ENCODE measurements at regions not wholly inside any gene's neighbourhood (a gene's known extent, or its start where the extent isn't known, plus 50 kb on each side); places are given as distances from the start of the nearest gene placed in this dataset.

DNA sequence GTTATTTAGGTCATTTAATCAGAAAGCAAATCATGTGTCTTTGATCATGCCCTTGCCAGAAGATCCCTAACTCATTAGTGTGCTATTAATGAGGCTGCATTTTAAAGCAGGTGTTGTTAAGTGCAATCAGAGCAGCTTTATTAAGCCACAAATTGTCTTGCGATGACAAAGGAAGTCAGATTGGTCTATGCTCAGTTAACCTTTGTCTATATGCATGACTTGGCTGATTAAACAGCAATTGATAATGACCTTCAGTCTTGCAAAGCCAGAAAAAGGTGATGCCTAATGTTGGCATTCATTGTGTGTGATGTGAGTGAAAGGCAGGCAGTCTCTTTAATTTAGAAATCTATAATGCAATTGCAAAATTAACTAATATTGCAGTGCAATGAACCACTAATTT, 166.9 kb downstream of the RND3 start:
- no peak overlapping the region for H3K4me3 ChIP-seq (ENCODE audit: low read depth in 2 of 2, low read length in 2 of 2)
- H3K27ac ChIP-seq (ENCODE audit: low read length): no peak overlapping the region
- ChIA-PET CTCF (no interaction called here), POLR2A (no interaction called here)
- TF ChIP-seq TCF7L2 (IDR thresholded peaks at IDR 0.05; ENCODE audit: low read depth, low read length): no peak
- TF ChIP-seq, protein P1, sequence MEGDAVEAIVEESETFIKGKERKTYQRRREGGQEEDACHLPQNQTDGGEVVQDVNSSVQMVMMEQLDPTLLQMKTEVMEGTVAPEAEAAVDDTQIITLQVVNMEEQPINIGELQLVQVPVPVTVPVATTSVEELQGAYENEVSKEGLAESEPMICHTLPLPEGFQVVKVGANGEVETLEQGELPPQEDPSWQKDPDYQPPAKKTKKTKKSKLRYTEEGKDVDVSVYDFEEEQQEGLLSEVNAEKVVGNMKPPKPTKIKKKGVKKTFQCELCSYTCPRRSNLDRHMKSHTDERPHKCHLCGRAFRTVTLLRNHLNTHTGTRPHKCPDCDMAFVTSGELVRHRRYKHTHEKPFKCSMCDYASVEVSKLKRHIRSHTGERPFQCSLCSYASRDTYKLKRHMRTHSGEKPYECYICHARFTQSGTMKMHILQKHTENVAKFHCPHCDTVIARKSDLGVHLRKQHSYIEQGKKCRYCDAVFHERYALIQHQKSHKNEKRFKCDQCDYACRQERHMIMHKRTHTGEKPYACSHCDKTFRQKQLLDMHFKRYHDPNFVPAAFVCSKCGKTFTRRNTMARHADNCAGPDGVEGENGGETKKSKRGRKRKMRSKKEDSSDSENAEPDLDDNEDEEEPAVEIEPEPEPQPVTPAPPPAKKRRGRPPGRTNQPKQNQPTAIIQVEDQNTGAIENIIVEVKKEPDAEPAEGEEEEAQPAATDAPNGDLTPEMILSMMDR (IDR thresholded peaks at IDR 0.05): no peak
- TF ChIP-seq, protein P2, sequence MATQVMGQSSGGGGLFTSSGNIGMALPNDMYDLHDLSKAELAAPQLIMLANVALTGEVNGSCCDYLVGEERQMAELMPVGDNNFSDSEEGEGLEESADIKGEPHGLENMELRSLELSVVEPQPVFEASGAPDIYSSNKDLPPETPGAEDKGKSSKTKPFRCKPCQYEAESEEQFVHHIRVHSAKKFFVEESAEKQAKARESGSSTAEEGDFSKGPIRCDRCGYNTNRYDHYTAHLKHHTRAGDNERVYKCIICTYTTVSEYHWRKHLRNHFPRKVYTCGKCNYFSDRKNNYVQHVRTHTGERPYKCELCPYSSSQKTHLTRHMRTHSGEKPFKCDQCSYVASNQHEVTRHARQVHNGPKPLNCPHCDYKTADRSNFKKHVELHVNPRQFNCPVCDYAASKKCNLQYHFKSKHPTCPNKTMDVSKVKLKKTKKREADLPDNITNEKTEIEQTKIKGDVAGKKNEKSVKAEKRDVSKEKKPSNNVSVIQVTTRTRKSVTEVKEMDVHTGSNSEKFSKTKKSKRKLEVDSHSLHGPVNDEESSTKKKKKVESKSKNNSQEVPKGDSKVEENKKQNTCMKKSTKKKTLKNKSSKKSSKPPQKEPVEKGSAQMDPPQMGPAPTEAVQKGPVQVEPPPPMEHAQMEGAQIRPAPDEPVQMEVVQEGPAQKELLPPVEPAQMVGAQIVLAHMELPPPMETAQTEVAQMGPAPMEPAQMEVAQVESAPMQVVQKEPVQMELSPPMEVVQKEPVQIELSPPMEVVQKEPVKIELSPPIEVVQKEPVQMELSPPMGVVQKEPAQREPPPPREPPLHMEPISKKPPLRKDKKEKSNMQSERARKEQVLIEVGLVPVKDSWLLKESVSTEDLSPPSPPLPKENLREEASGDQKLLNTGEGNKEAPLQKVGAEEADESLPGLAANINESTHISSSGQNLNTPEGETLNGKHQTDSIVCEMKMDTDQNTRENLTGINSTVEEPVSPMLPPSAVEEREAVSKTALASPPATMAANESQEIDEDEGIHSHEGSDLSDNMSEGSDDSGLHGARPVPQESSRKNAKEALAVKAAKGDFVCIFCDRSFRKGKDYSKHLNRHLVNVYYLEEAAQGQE (IDR thresholded peaks at IDR 0.05; ENCODE audit: insufficient read depth in 1 of 2, low read depth in 2 of 2, low read length in 1 of 2): no peak
- TF ChIP-seq POLR2AphosphoS5 (IDR thresholded peaks at IDR 0.05; ENCODE audit: low read depth, low read length): no peak
- no peak for TF ChIP-seq SIN3A (IDR thresholded peaks at IDR 0.05; ENCODE audit: borderline replicate concordance, insufficient read depth, low read depth, low read length)
- in situ Hi-C loops (cut with HindIII; ENCODE audit: low pct_unique_long_range_greater_than_20kb, low sequenced_read_pairs): no loop called here
- no peaks in the 10 kb centered on the region for H3K4me1 ChIP-seq (ENCODE audit: control insufficient read depth, insufficient read depth, low read length)
- intact Hi-C loops (cut with micrococcal nuclease; ENCODE audit: unreplicated experiment): no loop called here
- ATAC-seq (no peak), DNase-seq (ENCODE audit: low read depth, low spot score) (no peak)
- H3K9me3 ChIP-seq (ENCODE audit: control insufficient read depth, insufficient read depth, low read depth, low read length): no peaks in the 10 kb centered on the region
- no peaks in the 10 kb centered on the region for H3K36me3 ChIP-seq (ENCODE audit: control insufficient read depth, insufficient read depth, low read length)
- no peaks in the 10 kb centered on the region for H3K27me3 ChIP-seq (ENCODE audit: control insufficient read depth, insufficient read depth, low read length)
- no TSS peak for BruUV-seq (replicated peaks)

DNA sequence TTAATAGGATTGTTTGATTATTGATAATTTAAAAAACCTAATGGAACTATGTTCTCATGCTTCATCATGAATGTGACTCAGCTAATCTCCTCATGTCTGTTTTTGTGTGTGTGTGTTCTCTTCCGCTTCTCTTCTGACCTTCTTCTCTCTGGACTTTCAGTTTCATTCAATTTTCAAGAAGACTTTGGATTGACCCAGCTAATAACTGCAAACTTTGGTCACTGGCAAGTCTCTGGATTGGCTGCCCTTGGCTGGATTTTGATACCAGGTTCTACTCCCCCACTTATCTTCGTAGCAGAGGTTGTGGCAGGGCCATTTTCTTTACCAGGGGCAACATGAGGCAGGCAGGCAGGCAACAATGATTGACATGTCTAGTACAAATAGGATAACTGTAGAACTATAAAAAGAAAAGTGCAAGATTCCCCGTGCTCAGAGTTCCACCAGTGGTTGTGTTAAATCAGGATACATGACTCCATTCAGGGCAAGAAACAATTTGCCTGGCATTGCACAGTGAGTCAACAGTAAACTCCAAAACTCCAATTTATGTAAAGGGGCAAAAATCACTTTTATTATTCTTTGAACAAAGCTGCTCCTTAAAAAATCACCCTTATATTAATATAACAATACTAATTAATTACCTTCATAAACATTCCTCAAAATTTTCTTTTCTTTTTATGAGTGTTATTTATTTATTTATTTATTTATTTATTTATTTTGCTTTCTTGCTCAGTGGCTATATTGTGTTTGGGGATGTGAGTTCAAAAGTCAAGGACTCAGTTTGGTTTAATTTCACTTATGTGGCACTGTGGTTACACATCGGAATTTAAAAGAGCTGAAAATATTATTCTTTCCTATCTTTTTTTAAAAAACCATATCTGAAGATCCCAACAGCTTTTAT, 167.6 kb downstream of the RND3 start:
- ATAC-seq (no peak), DNase-seq (ENCODE audit: low read depth, low spot score) (no peak)
- ChIA-PET POLR2A (no interaction called here), CTCF (no interaction called here)
- TF ChIP-seq, protein P1 (IDR thresholded peaks at IDR 0.05): no peak
- no peak for TF ChIP-seq TCF7L2 (IDR thresholded peaks at IDR 0.05; ENCODE audit: low read depth, low read length)
- TF ChIP-seq POLR2AphosphoS5 (IDR thresholded peaks at IDR 0.05; ENCODE audit: low read depth, low read length): no peak
- no peak for TF ChIP-seq SIN3A (IDR thresholded peaks at IDR 0.05; ENCODE audit: borderline replicate concordance, insufficient read depth, low read depth, low read length)
- TF ChIP-seq, protein P2 (IDR thresholded peaks at IDR 0.05; ENCODE audit: insufficient read depth in 1 of 2, low read depth in 2 of 2, low read length in 1 of 2): no peak
- Histone ChIP-seq H3K4me1 (ENCODE audit: control insufficient read depth, insufficient read depth, low read length) (no peaks in the 10 kb centered on the region), H3K27me3 (ENCODE audit: control insufficient read depth, insufficient read depth, low read length) (no peaks in the 10 kb centered on the region), H3K36me3 (ENCODE audit: control insufficient read depth, insufficient read depth, low read length) (no peaks in the 10 kb centered on the region), H3K27ac (ENCODE audit: low read length) (no peak overlapping the region), H3K4me3 (ENCODE audit: low read depth in 2 of 2, low read length in 2 of 2) (no peak overlapping the region), H3K9me3 (ENCODE audit: control insufficient read depth, insufficient read depth, low read depth, low read length) (no peaks in the 10 kb centered on the region)
- in situ Hi-C loops (cut with HindIII; ENCODE audit: low pct_unique_long_range_greater_than_20kb, low sequenced_read_pairs) (no loop called here), intact Hi-C loops (cut with micrococcal nuclease; ENCODE audit: unreplicated experiment) (no loop called here)
- BruUV-seq (replicated peaks): no TSS peak
